Fibroblast of the conjunctiva (primary cell): ENCODE measurements at regions not wholly inside any gene's neighbourhood (a gene's known extent, or its start where the extent isn't known, plus 50 kb on each side); places are given as distances from the start of the nearest gene placed in this dataset.

Experiments used
- DNase-seq: peaks from one replicate; pipeline ENCODE4 v3.0.0-alpha.2; 2010; ENCODE audit warnings: low read depth

DNA sequence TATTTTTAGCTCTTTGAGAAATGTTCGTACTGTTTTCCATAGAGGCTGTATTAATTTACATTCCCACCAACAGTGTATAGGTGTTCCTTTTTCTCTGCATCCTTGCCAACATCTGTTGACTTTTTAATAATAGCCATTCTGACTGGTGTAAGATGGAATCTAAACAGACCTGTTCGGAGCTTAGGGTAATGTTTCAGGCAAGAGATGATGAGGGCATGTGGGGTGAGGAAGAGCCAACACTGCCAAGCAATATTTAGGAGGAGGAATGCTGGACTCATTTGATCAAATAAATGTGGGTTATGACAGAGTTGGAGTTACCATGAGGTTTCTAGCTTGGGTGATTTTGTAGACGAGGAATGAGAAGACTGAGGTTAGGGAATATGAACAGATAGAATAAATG is 382.9 kb downstream of the KLF12 start:
- no peak for DNase-seq

DNA sequence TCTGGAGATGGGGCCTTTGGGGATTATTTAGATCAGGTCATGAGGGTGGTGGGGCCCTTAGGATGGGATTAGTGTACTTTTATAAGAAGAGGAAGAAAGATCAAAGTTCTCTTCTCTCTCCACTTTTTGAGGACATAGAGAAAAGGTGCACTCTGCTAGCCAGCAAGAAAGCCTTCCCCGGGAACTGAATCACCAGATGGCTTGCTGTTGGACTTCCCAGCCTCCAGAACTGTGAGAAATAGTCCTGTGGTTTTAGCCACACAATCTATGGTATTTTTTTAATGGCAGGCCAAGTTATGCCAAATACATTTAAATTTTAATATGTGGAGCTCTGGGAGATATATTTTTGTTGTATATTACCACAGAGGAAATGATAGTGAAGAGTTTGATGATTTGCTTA is 385.8 kb downstream of the KLF12 start:
- no peak for DNase-seq

DNA sequence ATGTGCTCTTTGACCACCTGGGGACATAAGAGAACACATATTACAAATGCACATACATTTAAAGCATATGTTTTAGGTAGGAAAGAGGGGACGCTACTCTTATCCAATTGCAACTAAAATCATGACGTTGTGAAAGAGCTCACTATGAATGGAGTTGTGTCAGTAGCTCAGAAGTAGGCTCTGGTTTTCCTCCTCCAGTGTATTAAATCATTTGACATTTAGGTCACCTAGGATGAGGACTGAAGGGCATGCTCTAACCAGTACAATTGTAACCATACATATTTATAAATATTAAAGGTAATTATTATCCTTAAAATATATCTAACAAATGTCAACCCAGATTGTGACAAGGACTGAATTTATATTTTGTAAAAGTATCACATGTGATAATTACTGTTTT is 389.0 kb downstream of the KLF12 start:
- no peak for DNase-seq

DNA sequence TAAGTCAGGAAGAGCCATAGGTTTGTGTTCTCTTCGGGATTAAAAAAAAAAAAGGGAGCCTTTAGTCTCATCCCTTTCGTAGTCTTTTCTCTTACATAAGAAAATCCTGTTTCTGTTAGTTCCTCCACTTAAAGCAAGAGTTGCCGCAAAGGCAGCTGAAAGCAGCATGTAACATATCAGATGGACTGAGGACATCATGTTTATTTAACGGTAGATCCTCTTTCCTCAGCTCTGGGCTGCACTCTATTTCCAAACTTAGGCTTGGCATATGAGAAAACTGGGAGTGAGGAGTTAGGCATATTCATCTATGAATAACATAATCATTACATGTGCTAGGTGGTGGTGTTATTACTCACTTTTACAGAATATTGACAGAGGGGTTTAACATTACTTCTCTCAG is 391.2 kb downstream of the KLF12 start:
- DNase-seq = no peak

DNA sequence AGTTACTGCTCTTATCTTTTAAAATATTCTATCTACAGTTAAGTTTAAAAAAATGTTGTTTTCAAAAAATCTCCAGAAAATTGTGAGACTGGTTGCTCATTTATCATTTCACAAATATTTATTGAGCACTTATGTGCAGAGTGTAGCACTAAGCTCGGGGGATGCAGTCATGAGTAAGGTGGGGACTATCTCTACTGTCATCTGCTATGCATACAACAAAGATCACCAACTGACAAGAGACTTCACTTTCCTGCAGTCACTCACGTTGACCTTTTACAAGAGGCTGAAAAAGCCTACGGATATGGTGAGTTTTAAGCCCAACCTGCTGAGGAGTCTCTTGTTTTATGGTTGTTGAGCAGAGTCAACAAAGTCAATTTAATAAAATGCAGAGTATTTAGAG is 392.5 kb downstream of the KLF12 start:
- DNase-seq = no peak

DNA sequence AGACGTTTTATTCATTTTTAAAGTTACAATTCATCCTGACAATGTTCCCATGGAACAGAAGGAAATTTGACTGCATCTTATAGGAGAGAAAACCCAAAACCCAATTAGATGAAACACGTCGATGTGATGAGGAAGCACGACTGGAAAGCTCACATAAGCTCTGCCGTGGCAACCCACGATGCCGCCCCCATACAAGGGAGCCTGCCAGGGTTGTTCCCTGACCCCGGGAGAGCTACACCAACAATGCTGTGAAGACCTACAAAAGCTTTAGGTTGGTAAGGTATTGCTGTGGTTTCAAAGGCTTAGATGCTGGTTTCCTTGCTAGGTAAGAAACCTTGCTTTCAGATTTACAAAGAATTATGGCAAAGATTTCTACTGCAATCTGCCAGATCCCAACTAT is 393.1 kb downstream of the KLF12 start:
- no peak for DNase-seq

DNA sequence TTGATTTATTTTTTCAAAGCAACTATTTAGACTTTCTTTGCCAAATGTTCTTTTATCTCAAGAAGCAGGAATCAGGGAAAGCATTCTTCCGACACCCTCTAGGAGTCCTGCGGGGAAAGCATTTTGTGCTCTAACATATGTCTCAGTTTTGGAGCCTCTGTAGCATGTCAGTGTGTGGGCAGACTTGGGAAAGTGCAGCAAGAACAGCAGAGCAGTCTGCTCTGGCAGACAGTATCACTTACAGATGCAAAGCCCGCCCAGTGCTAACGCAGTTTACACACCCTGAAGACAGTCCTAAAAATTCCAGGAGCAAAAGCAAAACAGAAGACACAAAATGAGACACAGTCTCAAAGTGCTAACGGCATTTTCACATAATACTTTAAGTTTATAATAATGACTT is 393.5 kb downstream of the KLF12 start:
- peak; percentile 23 for DNase-seq

DNA sequence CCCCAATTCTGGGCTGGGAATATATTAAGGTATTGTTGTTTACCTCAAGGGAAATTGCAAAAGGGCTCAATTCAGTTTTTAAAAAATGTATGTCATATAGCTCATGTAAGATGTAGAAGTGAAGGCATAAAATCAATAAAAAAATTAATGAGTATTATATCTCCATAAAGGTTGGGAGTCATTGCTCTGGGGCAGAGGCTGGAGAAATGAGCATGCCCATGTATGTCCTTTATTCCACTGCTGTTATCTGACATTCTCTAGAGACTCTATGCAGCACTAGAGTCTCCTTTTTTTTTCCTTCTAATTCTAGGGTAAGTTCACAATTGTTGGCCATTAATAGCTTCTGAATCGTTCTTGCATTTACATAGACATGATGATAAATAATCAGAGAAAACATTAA is 394.8 kb downstream of the KLF12 start:
- DNase-seq = no peak

DNA sequence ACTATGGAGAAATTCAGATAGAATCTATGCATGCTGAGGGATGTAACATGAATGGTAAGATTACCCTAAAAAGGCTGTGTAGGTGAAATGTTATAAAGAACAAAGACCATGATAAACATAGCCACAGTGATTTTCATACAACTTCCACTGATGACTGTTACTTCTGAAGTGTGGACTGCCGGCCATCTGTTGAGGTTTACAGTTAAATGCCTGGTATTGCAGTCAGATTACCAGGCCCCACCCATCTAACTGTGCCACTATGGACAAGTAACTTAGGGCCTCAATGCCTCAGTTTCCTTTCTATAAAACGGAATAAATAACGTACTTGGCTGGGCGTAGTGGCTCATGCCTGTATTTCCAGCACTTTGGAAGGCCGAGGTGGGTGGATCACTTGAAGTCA is 395.6 kb downstream of the KLF12 start:
- DNase-seq = no peak

DNA sequence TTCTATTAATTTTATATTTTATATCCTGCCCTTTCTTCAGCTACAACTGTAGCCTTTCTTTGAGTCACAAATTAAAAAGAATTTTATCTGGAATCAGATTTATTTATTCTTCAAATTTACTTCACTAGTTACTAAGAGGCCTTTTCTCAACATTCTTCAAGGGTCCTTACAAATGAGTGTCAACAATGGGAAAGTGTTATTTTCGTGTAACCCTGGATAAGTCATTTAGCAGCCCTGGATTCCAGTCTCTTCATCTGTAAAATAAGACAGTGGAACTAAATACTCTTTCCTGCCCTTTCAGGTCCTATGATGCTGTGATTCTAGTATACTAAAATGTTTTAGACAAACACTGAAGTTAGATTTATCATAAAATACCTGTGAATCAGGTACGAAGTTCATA is 397.0 kb downstream of the KLF12 start:
- DNase-seq = no peak

DNA sequence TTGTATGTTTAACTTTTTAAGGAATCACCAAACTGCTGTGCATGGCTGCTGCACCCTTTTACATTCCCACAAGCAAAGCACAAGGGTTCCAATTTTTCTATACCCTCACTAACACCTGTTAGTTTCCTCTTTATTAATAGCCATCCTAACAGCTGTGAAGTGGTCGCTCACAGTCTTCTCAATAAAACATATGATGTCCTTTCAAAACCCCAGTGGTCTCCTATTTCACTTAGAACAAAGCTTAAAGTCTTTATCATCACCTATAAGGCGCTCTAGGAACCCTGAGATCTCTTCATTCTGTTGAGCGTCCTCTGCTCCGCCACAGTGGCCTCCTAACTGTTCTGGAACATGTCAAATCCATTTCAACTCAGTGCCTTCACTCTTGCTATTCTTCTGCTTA is 400.5 kb downstream of the KLF12 start:
- DNase-seq = no peak

DNA sequence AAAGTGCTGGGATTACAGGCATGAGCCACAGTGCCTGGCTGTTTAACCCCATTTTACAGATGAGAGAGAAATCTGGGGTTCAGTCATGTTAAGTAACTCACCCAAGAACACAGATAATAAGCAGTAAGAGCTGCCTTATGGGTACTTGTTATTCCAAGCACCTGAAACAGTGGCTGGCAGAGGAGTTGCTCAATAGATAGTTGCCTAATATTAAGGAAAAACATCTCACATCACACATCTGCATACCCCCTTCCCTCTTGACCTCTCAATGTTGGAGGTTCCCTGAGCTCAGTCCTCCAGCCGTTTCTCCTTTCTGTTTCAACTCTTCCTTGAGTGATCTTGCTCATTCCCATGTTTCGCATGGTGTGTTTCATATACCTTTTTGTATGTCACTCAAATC is 401.9 kb downstream of the KLF12 start:
- no peak for DNase-seq

DNA sequence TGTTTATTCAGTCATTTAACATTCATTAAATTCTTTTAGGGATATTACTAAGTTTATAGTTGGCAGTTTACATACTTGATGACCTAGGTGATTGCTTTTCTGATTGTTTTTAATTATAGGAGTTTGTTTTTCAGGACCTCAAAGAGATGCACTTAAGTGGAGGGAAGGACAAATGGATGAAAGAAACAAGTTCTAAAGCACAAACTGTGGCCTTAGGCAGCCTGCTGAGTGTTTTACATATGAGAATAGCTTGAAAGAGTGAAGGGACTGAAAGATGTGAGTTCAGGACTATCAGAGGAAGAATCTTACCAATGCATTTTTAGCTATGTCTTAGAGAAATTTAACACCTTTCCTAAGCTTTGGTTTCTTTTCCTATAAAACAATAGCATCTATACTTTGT is 402.6 kb downstream of the KLF12 start:
- no peak for DNase-seq

DNA sequence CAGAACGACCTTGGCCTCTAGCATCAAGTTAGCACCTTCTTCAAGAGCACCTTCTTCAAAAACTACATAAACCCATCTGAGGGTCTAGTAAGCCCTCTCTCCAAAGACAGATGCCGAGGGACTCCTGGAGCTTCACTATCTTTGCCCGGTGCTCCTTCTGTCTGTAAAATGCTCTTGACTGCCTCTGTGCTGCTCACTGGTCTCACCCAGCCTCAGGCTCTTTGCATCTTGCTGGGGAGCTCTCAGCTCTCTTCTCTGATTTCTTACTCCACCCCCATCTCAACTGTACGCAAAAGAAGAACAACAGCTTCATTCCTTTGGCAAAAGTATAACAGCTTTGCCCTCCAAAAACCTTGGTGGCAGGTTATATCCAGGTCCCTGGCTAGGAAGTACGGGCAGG is 404.2 kb downstream of the KLF12 start:
- no peak for DNase-seq

DNA sequence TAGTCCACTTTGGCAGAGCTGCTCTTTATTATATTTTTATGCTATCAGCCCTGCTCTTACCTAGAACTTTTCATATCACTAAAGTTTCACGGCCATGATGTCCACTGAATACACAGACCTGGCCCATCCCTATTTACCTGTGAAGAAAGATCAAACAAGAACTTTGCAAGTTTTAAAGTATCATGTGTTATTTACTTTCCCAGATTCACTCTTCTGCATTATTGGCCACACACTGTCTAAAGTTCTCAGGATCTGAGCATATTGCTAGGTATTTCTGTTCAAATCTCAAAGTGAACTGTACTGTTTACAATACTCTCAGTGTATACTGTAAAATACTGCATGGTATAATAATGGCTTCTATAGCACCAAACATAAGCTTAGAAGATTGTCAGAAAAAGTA is 405.2 kb downstream of the KLF12 start:
- no peak for DNase-seq

DNA sequence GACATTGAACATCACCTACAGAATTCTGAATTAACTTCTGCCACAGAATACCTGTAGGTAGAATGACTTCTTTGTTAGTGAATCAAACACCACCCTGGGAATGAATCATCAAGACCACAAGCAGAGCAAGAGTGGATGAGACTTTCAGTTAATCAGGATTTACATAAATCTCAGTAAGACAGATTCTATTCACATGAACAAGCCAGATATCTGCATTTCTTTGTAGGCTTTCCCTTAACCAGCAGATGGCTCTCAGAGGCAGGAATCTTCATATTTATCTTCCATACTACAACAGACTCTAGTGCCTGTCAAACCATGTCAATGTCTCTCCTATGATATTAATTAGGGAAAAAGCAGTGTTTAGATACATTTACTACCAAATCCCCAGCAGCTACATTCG is 412.1 kb downstream of the KLF12 start:
- DNase-seq = peak; percentile 18

DNA sequence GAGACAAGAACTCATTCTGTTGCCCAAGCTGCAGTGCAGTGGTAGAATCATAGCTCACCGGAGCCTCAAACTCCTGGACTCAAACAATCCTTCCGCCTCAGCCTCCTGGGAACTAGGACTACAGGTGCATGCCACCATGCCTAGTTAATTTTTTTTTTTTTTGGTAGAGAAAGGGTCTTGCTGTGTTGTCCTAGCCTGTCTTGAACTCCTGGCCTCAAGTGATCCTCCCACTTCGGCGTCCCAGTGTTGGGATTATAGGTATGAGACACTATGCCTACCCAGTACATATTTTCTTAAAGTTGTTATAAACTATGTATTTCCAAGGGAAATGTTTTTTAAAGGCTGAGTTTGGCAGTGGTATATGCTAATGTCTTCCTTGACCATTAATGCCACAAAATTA is 412.6 kb downstream of the KLF12 start:
- DNase-seq = no peak

DNA sequence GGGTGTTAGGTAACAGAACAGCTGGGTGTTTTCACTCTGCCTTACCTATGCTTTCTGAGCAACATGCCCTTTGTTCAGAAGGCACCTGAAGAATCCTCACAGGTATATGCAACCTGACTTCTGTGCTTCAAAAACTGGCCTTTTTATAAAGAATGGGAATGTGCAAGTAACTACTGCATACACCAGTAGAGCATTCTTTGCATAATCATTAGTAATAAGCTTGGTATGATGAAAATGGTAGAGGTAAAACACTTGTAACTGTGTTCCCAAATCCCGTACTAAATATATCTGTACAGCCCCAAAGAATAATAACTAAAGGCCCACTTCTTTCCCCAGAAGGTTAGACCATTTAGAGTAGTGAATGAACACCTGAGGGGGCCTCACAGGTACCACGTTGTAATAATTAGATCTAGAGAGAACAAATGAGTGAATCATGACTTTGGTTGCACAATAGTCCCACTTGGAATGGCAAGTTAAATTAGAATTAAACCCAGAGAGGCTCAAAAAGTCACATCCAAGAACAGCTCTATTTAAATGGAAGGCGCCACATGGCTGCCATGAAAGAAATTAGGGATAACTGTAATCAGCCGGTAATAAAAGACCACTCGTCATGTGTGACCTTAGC is 413.9 kb downstream of the KLF12 start:
- no peak for DNase-seq

DNA sequence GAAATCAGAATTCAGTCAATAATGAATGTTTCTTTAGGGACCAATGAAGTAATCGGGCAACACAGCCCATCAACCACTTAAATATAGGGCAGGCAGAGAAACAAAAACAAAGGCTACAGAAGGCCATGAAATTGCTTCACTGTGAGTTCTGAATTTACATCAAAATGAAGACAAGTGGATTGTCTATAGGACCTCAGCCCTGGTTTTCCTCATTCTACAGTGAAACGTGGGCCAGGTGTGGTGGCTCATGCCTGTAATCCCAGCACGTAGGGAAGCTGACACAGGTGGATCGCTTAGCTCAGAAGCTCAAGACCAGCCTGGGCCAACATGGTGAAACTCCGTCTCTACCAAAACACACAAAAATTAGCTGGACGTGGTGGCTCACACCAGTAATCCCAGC is 416.0 kb downstream of the KLF12 start:
- no peak for DNase-seq

DNA sequence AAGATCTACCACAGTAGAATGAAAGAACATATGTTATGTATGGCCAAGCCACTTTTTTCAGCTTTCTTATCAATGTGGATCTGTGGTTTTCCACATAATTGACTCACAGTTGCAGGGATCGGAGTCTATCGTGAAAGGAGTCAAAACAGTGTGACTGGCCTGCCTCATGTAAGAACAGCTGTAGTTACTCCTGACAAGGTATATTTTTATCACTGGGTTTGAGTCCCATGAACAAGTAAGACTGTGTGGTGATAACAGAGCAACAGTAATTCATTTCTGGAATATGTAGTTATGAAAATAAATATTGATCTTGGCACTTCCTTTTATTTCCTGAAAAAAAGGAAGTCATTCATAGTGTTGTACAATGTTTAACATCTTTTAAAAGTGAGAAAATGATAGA is 416.6 kb downstream of the KLF12 start:
- no peak for DNase-seq

DNA sequence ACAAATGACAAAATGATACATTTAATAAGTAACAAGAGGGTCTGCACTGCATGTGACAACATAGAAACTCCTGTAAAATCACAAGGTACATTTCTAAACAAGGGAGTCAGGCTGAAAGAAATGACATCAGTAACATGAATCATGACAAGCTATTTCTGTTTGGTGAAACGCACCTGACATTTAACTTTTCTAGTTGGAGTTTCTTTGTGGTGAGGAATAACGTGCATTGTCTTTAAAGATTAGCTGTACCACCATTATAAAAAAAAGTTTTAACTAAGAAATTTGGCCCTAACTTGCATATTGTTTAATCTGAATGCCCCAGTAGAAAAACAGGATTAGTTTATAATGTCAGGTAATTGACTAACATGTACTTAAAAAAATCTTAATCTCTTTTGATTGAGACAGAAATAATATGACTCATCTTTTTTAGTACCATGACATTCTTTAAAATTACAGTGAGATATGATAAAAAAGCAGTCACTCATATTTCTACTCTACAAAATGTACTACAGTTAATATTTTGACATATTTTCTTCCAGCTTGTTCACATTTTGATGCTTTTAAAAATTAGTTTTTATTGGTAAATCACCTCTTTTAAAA is 418.2 kb downstream of the KLF12 start:
- DNase-seq = no peak

DNA sequence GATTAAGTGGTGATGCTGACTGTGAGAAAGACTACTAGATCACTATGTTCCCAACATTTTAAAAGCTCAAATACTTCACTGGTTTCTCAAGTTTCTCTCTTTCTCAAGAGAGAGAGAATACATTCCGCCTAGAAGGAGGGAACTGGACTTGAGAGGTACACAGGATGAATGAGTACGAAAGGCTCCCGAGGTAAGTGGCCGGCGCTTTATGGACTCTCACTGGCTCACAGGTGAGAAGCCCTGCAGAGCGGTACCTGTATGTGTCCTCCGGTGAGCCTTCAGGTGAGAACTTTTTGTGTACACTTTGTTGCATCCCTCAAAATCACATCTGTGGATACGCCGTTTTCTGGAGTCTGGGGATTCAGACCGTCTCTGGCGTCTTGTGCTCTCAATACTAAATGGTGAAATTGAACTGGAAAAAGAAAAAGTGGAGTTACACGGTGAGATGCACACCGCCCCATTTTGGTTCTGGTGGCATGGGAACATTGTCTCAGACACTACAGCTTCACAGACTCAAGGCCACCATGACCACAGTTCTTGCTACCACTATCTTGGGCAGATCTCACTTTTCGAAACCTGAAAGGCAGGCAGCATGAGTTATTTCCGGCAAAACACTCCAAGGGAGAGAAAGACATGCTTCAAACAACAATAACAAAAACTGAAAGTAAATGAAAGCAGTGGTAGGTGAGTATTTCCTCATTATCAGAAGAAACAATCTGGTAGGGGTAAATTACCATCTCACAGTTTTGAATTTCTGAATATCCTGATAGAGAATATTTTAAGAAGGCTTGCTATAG is 418.9 kb downstream of the KLF12 start:
- DNase-seq = no peak

DNA sequence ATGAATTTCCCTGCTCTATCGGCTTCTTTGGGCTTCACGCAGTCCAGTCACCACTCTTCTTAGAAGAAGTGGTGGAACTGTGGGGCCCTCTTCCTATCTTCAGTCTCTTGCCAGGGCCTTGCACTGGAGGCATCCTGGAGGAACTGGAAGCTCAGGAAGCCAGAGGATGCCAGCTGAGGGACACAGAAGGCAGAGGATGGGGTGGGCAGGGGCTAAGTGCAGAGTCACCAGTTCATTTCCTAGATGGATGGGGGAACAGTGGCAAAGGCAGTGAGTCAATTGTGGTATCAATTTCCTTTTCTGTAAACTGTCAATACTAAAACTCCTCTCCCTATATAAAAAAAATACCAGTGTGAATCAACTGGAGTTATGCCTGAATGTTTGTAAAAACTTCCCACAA is 419.7 kb downstream of the KLF12 start:
- no peak for DNase-seq
